Panc1 (cell line): ENCODE measurements at regions not wholly inside any gene's neighbourhood (a gene's known extent, or its start where the extent isn't known, plus 50 kb on each side); places are given as distances from the start of the nearest gene placed in this dataset.

Experiments
- CTCF ChIP-seq: fragments of 450-650 bp; IDR thresholded peaks from 2 replicates; pipeline ENCODE4 v1.5.1; 2017; ENCODE audit warnings: mild to moderate bottlenecking
- POLR2AphosphoS5 ChIP-seq: IDR thresholded peaks from 2 replicates; pipeline ENCODE4 v1.6.1; 2012; ENCODE audit warnings: mild to moderate bottlenecking, low read depth, low read length, moderate library complexity
- SIN3A ChIP-seq: IDR thresholded peaks from 2 replicates; pipeline ENCODE4 v1.6.1; 2012; ENCODE audit warnings: low read depth, mild to moderate bottlenecking, low read length, moderate library complexity, borderline replicate concordance; ENCODE audit not compliant: insufficient read depth
- TCF7L2 ChIP-seq: IDR thresholded peaks from 2 replicates; pipeline ENCODE4 v1.6.1; 2011; ENCODE audit warnings: mild to moderate bottlenecking, low read depth, low read length, inconsistent platforms

- TF ChIP-seq POLR2AphosphoS5 (no peak), CTCF (no peak), TCF7L2 (no peak), SIN3A (no peak)
These were observed 482.0 kb downstream of the MID1IP1 start for GRCh38 chrX:39283239-39283638.
